ENCODE measurements at regions not wholly inside any gene's neighbourhood (a gene's known extent, or its start where the extent isn't known, plus 50 kb on each side); places are given as distances from the start of the nearest gene placed in this dataset.

DNA sequence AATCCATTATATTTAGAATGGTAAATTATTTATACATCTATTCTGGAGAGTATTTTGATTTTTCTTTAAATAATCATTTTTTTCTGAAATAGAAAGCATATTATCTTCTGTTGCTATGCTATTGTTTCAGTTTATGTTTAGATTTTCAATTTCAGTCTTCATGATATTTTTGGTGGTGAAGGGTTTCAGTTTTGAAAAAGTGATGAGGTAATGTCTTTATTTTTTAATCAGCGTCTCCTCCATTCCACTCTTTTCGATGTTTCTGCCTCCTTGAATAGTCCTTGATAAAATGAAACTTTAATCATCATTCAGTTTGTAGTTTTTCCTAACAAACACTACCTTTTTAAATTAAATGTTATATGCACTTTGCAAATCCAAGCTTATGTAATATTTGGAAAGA is 428.6 kb downstream of the PTPRC start:
- H3K4me3 Mint-ChIP-seq: no peak overlapping the region
- no peak overlapping the region for H3K4me3 ChIP-seq (ENCODE audit: low read length)
- H3K9ac ChIP-seq (ENCODE audit: extremely low read depth, low read length, poor library complexity, severe bottlenecking): no peak overlapping the region
- no peak for DNase-seq
- WGBS, 2 experiments (ENCODE audit: insufficient coverage in 1 of 2, insufficient read length in 1 of 2): 100% methylated on average over 1 of the region's 2 CpGs; no CpG with 5 or more reads in 1 of the 2 experiments
- H3K36me3 Mint-ChIP-seq (ENCODE audit: low read depth): no peaks in the 10 kb centered on the region
- H3K36me3 ChIP-seq (ENCODE audit: control insufficient read depth, insufficient read depth, low read length): no peaks in the 10 kb centered on the region
- H3K4me1 Mint-ChIP-seq: no peaks in the 10 kb centered on the region
- H3K4me1 ChIP-seq (ENCODE audit: control insufficient read depth, insufficient read depth, low read length): no peaks in the 10 kb centered on the region
- no peaks in the 10 kb centered on the region for H3K27me3 Mint-ChIP-seq (ENCODE audit: insufficient read depth)
- no peak overlapping the region for H3K27ac ChIP-seq (ENCODE audit: low read depth, low read length)
- no peak overlapping the region for H3K27ac Mint-ChIP-seq
- H3K9me3 ChIP-seq (ENCODE audit: control insufficient read depth, low read length): no peaks in the 10 kb centered on the region
- TF ChIP-seq, protein P1, sequence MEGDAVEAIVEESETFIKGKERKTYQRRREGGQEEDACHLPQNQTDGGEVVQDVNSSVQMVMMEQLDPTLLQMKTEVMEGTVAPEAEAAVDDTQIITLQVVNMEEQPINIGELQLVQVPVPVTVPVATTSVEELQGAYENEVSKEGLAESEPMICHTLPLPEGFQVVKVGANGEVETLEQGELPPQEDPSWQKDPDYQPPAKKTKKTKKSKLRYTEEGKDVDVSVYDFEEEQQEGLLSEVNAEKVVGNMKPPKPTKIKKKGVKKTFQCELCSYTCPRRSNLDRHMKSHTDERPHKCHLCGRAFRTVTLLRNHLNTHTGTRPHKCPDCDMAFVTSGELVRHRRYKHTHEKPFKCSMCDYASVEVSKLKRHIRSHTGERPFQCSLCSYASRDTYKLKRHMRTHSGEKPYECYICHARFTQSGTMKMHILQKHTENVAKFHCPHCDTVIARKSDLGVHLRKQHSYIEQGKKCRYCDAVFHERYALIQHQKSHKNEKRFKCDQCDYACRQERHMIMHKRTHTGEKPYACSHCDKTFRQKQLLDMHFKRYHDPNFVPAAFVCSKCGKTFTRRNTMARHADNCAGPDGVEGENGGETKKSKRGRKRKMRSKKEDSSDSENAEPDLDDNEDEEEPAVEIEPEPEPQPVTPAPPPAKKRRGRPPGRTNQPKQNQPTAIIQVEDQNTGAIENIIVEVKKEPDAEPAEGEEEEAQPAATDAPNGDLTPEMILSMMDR (conservative IDR thresholded peaks at IDR 0.05): no peak
- H3K27me3 ChIP-seq (ENCODE audit: control insufficient read depth, insufficient read depth, low read length, poor library complexity, severe bottlenecking): no peaks in the 10 kb centered on the region
- no peaks in the 10 kb centered on the region for H3K9me3 Mint-ChIP-seq

DNA sequence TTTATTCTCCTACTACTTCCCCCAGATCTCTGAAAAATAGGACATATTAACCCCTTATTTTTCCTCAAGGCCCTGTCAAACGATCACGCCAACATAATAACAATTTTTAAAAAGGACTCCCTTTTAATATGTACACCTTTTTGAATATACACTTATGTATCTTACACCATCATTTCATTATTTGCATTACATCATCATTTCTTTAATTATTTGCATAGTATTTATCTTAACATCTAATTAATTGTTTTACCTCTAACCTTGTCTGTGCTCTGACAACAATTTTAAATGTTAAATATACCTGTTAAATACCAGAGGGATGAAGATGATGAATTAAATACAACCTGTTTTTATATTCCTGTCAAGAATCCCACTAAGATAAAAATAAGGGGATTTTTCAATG is 432.2 kb downstream of the PTPRC start:
- Histone ChIP-seq H3K9me3 (ENCODE audit: control insufficient read depth, low read length) (no peaks in the 10 kb centered on the region), H3K4me3 (ENCODE audit: low read length) (no peak overlapping the region), H3K27me3 (ENCODE audit: control insufficient read depth, insufficient read depth, low read length, poor library complexity, severe bottlenecking) (no peaks in the 10 kb centered on the region), H3K36me3 (ENCODE audit: control insufficient read depth, insufficient read depth, low read length) (no peaks in the 10 kb centered on the region), H3K4me1 (ENCODE audit: control insufficient read depth, insufficient read depth, low read length) (no peaks in the 10 kb centered on the region), H3K27ac (ENCODE audit: low read depth, low read length) (no peak overlapping the region), H3K9ac (ENCODE audit: extremely low read depth, low read length, poor library complexity, severe bottlenecking) (no peak overlapping the region)
- no peaks in the 10 kb centered on the region for H3K27me3 Mint-ChIP-seq (ENCODE audit: insufficient read depth)
- WGBS, 2 experiments (ENCODE audit: insufficient coverage in 1 of 2, insufficient read length in 1 of 2): 94% methylated on average over 2 of the region's 2 CpGs
- H3K4me1 Mint-ChIP-seq: no peaks in the 10 kb centered on the region
- H3K4me3 Mint-ChIP-seq: no peak overlapping the region
- no peak overlapping the region for H3K27ac Mint-ChIP-seq
- no peaks in the 10 kb centered on the region for H3K9me3 Mint-ChIP-seq
- no peaks in the 10 kb centered on the region for H3K36me3 Mint-ChIP-seq (ENCODE audit: low read depth)
- TF ChIP-seq, protein P1 (conservative IDR thresholded peaks at IDR 0.05): no peak
- no peak for DNase-seq

DNA sequence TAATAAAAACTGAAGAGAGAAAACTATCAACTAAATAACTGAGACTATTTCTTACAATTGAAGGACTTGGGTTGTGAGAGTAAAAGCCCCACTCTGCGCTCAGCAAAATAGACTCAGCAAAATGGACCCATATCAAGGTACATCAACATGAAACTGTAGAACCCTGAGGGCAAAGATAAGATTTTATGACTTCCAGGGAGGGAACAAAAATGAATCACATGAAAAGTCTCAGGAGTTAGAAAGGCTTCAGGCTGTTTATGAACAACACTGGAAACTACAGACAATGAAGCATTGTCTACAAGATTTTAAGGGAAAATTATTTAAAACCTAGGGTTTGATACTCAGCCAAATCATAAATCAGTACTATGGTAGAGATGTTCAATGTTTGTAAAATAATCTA is 434.3 kb downstream of the PTPRC start:
- H3K9ac ChIP-seq (ENCODE audit: extremely low read depth, low read length, poor library complexity, severe bottlenecking): no peak overlapping the region
- Mint-ChIP-seq H3K27me3 (ENCODE audit: insufficient read depth) (no peaks in the 10 kb centered on the region), H3K9me3 (no peaks in the 10 kb centered on the region), H3K4me1 (no peaks in the 10 kb centered on the region), H3K27ac (no peak overlapping the region), H3K4me3 (no peak overlapping the region), H3K36me3 (ENCODE audit: low read depth) (no peaks in the 10 kb centered on the region)
- WGBS, 2 experiments (ENCODE audit: insufficient coverage in 1 of 2, insufficient read length in 1 of 2): 87% methylated on average over 1 of the region's 1 CpG; no CpG with 5 or more reads in 1 of the 2 experiments
- H3K4me1 ChIP-seq (ENCODE audit: control insufficient read depth, insufficient read depth, low read length): no peaks in the 10 kb centered on the region
- no peak for DNase-seq
- no peaks in the 10 kb centered on the region for H3K36me3 ChIP-seq (ENCODE audit: control insufficient read depth, insufficient read depth, low read length)
- no peaks in the 10 kb centered on the region for H3K27me3 ChIP-seq (ENCODE audit: control insufficient read depth, insufficient read depth, low read length, poor library complexity, severe bottlenecking)
- no peak overlapping the region for H3K4me3 ChIP-seq (ENCODE audit: low read length)
- TF ChIP-seq, protein P1 (conservative IDR thresholded peaks at IDR 0.05): no peak
- H3K9me3 ChIP-seq (ENCODE audit: control insufficient read depth, low read length): no peaks in the 10 kb centered on the region
- no peak overlapping the region for H3K27ac ChIP-seq (ENCODE audit: low read depth, low read length)

All from endodermal cell (in vitro differentiated cells).